ENCODE measurements at regions not wholly inside any gene's neighbourhood (a gene's known extent, or its start where the extent isn't known, plus 50 kb on each side); places are given as distances from the start of the nearest gene placed in this dataset.

DNA sequence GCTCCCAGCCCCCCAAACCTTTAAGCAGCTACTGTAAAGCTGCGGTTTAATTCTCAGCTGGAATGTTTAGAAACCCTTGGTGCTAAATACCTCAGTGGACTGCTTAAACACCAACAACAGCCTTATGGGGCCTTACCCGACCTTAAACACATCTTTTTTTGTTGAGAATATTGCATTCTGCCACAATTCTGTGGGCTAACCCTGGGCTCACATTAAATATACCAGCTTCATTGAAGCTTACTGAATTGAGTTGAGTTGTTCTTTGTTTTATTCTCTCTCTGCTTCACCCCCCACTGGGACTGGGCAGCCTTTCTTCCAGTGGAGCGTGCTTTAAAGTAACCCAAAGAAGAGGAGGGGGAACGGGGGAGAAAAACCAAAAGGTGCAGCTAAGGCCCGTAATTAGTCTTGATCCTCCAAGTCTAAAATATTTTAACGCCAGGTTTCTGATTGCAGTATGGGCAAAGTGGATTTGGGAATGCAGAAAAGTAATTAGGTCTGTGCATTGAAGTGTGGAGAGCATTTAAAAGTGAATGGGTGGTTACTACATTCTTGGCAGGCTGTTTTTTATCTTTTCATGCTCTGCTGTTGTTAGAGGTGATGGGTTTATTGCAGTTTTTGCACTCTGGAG is 281.2 kb downstream of the NR2F1-AS1 start:
- no peaks in the 10 kb centered on the region for H3K9me3 Mint-ChIP-seq (ENCODE audit: insufficient read depth)
- Histone ChIP-seq H3K79me2 (ENCODE audit: control insufficient read depth, insufficient read depth, low read length) (no peaks in the 10 kb centered on the region), H3K4me1 (ENCODE audit: control insufficient read depth in 2 of 2, insufficient read depth in 2 of 2, low read length in 2 of 2) (no peaks in the 10 kb centered on the region), H3K4me2 (replicated peaks; ENCODE audit: low read depth, low read length, poor library complexity, severe bottlenecking) (no peak overlapping the region), H3K27ac (ENCODE audit: low read length in 2 of 2) (no peak overlapping the region), H4K20me1 (ENCODE audit: control insufficient read depth, insufficient read depth, low read length, poor library complexity, severe bottlenecking) (no peaks in the 10 kb centered on the region), H2AFZ (ENCODE audit: insufficient read depth, low read depth, low read length, poor library complexity, severe bottlenecking) (no peak overlapping the region), H3K9ac (ENCODE audit: low read length) (no peak overlapping the region), H3K27me3 (replicated peaks in 1 of 4; ENCODE audit: control extremely low read depth in 1 of 4, control insufficient read depth in 3 of 4, insufficient read depth in 4 of 4, low read length in 3 of 4) (no peaks in the 10 kb centered on the region), H3K9me3 (ENCODE audit: control extremely low read depth in 1 of 3, control insufficient read depth in 2 of 3, insufficient read depth in 1 of 3, low read length in 2 of 3) (no peaks in the 10 kb centered on the region), H3K4me3 (ENCODE audit: control extremely low read depth in 1 of 5, extremely low read depth in 1 of 5, insufficient read depth in 1 of 5, low read depth in 2 of 5, low read length in 4 of 5) (no peak overlapping the region), H3K36me3 (replicated peaks in 1 of 2; ENCODE audit: control extremely low read depth in 1 of 2, control insufficient read depth in 1 of 2, extremely low read depth in 1 of 2, insufficient read depth in 2 of 2, low read length in 1 of 2) (no peaks in the 10 kb centered on the region)
- TF ChIP-seq CTCF (IDR thresholded peaks at IDR 0.05) (no peak), EZH2 (IDR thresholded peaks at IDR 0.05; ENCODE audit: borderline replicate concordance, insufficient read depth, low read depth, low read length, poor library complexity, severe bottlenecking) (no peak)
- ATAC-seq (ENCODE audit: low read depth) (no peak), DNase-seq (no peak)
- H3K4me3 Mint-ChIP-seq: no peak overlapping the region
- intact Hi-C loops (cut with micrococcal nuclease): no loop called here
- H3K27me3 Mint-ChIP-seq: no peaks in the 10 kb centered on the region
- H3K4me1 Mint-ChIP-seq: no peaks in the 10 kb centered on the region
- ChIA-PET CTCF (no interaction called here), POLR2A (no interaction called here)
- no peak overlapping the region for H3K27ac Mint-ChIP-seq
- 91% methylated on average over 3 of the region's 6 CpGs for WGBS (ENCODE audit: insufficient coverage)

DNA sequence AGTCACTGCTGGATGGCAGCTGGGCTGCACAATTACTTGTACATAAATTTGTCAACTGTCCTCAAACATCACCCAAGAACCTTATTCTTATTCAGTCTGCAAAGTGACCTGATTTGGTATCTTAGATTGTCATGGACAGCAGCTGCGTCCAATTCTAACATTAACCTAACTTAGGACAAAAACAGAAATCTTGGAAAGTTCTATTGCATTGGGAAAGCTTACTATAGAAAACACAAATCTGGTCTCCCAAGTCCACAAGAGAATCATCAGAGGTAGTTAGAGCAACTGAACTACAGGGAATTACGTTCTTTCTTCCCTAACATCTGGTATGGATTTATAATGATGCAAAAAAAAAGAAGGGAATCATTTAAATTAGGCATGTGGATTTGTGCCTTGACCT is 283.9 kb downstream of the NR2F1-AS1 start:
- DNase-seq (no peak), ATAC-seq (ENCODE audit: low read depth) (no peak)
- Mint-ChIP-seq H3K4me3 (no peak overlapping the region), H3K9me3 (ENCODE audit: insufficient read depth) (no peaks in the 10 kb centered on the region), H3K4me1 (no peaks in the 10 kb centered on the region), H3K27ac (no peak overlapping the region), H3K27me3 (no peaks in the 10 kb centered on the region)
- TF ChIP-seq CTCF (IDR thresholded peaks at IDR 0.05): no peak
- TF ChIP-seq EZH2 (IDR thresholded peaks at IDR 0.05; ENCODE audit: borderline replicate concordance, insufficient read depth, low read depth, low read length, poor library complexity, severe bottlenecking): no peak
- no peaks in the 10 kb centered on the region for H3K79me2 ChIP-seq (ENCODE audit: control insufficient read depth, insufficient read depth, low read length)
- H3K4me2 ChIP-seq (replicated peaks; ENCODE audit: low read depth, low read length, poor library complexity, severe bottlenecking): no peak overlapping the region
- POLR2A ChIA-PET: no interaction called here
- no peaks in the 10 kb centered on the region for H3K27me3 ChIP-seq (replicated peaks in 1 of 4; ENCODE audit: control extremely low read depth in 1 of 4, control insufficient read depth in 3 of 4, insufficient read depth in 4 of 4, low read length in 3 of 4)
- no peak overlapping the region for H3K27ac ChIP-seq (ENCODE audit: low read length in 2 of 2)
- no peaks in the 10 kb centered on the region for H3K4me1 ChIP-seq (ENCODE audit: control insufficient read depth in 2 of 2, insufficient read depth in 2 of 2, low read length in 2 of 2)
- H3K4me3 ChIP-seq (ENCODE audit: control extremely low read depth in 1 of 5, extremely low read depth in 1 of 5, insufficient read depth in 1 of 5, low read depth in 2 of 5, low read length in 4 of 5): no peak overlapping the region
- no peaks in the 10 kb centered on the region for H4K20me1 ChIP-seq (ENCODE audit: control insufficient read depth, insufficient read depth, low read length, poor library complexity, severe bottlenecking)
- CTCF ChIA-PET: no interaction called here
- H2AFZ ChIP-seq (ENCODE audit: insufficient read depth, low read depth, low read length, poor library complexity, severe bottlenecking): no peak overlapping the region
- no peaks in the 10 kb centered on the region for H3K9me3 ChIP-seq (ENCODE audit: control extremely low read depth in 1 of 3, control insufficient read depth in 2 of 3, insufficient read depth in 1 of 3, low read length in 2 of 3)
- no peaks in the 10 kb centered on the region for H3K36me3 ChIP-seq (replicated peaks in 1 of 2; ENCODE audit: control extremely low read depth in 1 of 2, control insufficient read depth in 1 of 2, extremely low read depth in 1 of 2, insufficient read depth in 2 of 2, low read length in 1 of 2)
- no CpG with 5 or more reads among the region's 2 CpGs for WGBS (ENCODE audit: insufficient coverage)
- H3K9ac ChIP-seq (ENCODE audit: low read length): no peak overlapping the region
- intact Hi-C loops (cut with micrococcal nuclease): no loop called here

Data from B cell (primary cell).